ENCODE measurements at regions not wholly inside any gene's neighbourhood (a gene's known extent, or its start where the extent isn't known, plus 50 kb on each side); places are given as distances from the start of the nearest gene placed in this dataset.

- Histone ChIP-seq H3K27ac (ENCODE audit: low read length) (no peak overlapping the region), H3K9me3 (ENCODE audit: control insufficient read depth in 1 of 2, low read length in 2 of 2) (no peaks in the 10 kb centered on the region), H3K36me3 (ENCODE audit: control insufficient read depth in 1 of 2, insufficient read depth in 2 of 2, low read length in 2 of 2) (no peaks in the 10 kb centered on the region), H3K4me3 (ENCODE audit: low read depth in 1 of 2, low read length in 2 of 2) (no peak overlapping the region), H3K4me1 (ENCODE audit: control insufficient read depth in 1 of 2, insufficient read depth in 2 of 2, low read length in 2 of 2) (no peaks in the 10 kb centered on the region), H3K27me3 (ENCODE audit: low read depth, low read length) (no peaks in the 10 kb centered on the region)
Measured at GRCh38 chr2:145076085-145076484, 556.2 kb upstream of the ZEB2 start.

GRCh38 chr2:145075454-145076062, 555.6 kb upstream of the ZEB2 start:
- Histone ChIP-seq H3K27me3 (ENCODE audit: low read depth, low read length) (no peaks in the 10 kb centered on the region), H3K36me3 (ENCODE audit: control insufficient read depth in 1 of 2, insufficient read depth in 2 of 2, low read length in 2 of 2) (no peaks in the 10 kb centered on the region), H3K9me3 (ENCODE audit: control insufficient read depth in 1 of 2, low read length in 2 of 2) (no peaks in the 10 kb centered on the region), H3K4me3 (ENCODE audit: low read depth in 1 of 2, low read length in 2 of 2) (no peak overlapping the region), H3K4me1 (ENCODE audit: control insufficient read depth in 1 of 2, insufficient read depth in 2 of 2, low read length in 2 of 2) (no peaks in the 10 kb centered on the region), H3K27ac (ENCODE audit: low read length) (no peak overlapping the region)

- Histone ChIP-seq H3K27me3 (ENCODE audit: low read depth, low read length) (no peaks in the 10 kb centered on the region), H3K36me3 (ENCODE audit: control insufficient read depth in 1 of 2, insufficient read depth in 2 of 2, low read length in 2 of 2) (no peaks in the 10 kb centered on the region), H3K9me3 (ENCODE audit: control insufficient read depth in 1 of 2, low read length in 2 of 2) (no peaks in the 10 kb centered on the region), H3K4me3 (ENCODE audit: low read depth in 1 of 2, low read length in 2 of 2) (no peak overlapping the region), H3K4me1 (ENCODE audit: control insufficient read depth in 1 of 2, insufficient read depth in 2 of 2, low read length in 2 of 2) (no peaks in the 10 kb centered on the region), H3K27ac (ENCODE audit: low read length) (no peak overlapping the region)
Measured at GRCh38 chr2:145070703-145071102, 550.8 kb upstream of the ZEB2 start.

- Histone ChIP-seq H3K4me1 (ENCODE audit: control insufficient read depth in 1 of 2, insufficient read depth in 2 of 2, low read length in 2 of 2) (no peaks in the 10 kb centered on the region), H3K4me3 (ENCODE audit: low read depth in 1 of 2, low read length in 2 of 2) (no peak overlapping the region), H3K9me3 (ENCODE audit: control insufficient read depth in 1 of 2, low read length in 2 of 2) (no peaks in the 10 kb centered on the region), H3K27ac (ENCODE audit: low read length) (no peak overlapping the region), H3K36me3 (ENCODE audit: control insufficient read depth in 1 of 2, insufficient read depth in 2 of 2, low read length in 2 of 2) (no peaks in the 10 kb centered on the region), H3K27me3 (ENCODE audit: low read depth, low read length) (no peaks in the 10 kb centered on the region)
Measured at GRCh38 chr2:145068509-145068908, 548.6 kb upstream of the ZEB2 start.

GRCh38 chr2:145067549-145068030, 547.7 kb upstream of the ZEB2 start:
- H3K9me3 ChIP-seq (ENCODE audit: control insufficient read depth in 1 of 2, low read length in 2 of 2), result no peaks in the 10 kb centered on the region
- H3K36me3 ChIP-seq (ENCODE audit: control insufficient read depth in 1 of 2, insufficient read depth in 2 of 2, low read length in 2 of 2), result no peaks in the 10 kb centered on the region
- no peak overlapping the region for H3K4me3 ChIP-seq (ENCODE audit: low read depth in 1 of 2, low read length in 2 of 2)
- H3K27ac ChIP-seq (ENCODE audit: low read length), result no peak overlapping the region
- H3K27me3 ChIP-seq (ENCODE audit: low read depth, low read length), result no peaks in the 10 kb centered on the region
- H3K4me1 ChIP-seq (ENCODE audit: control insufficient read depth in 1 of 2, insufficient read depth in 2 of 2, low read length in 2 of 2), result no peaks in the 10 kb centered on the region

- Histone ChIP-seq H3K4me3 (ENCODE audit: low read depth in 1 of 2, low read length in 2 of 2) (no peak overlapping the region), H3K4me1 (ENCODE audit: control insufficient read depth in 1 of 2, insufficient read depth in 2 of 2, low read length in 2 of 2) (no peaks in the 10 kb centered on the region), H3K9me3 (ENCODE audit: control insufficient read depth in 1 of 2, low read length in 2 of 2) (no peaks in the 10 kb centered on the region), H3K27me3 (ENCODE audit: low read depth, low read length) (no peaks in the 10 kb centered on the region), H3K27ac (ENCODE audit: low read length) (peak overlapping the region; percentile 60), H3K36me3 (ENCODE audit: control insufficient read depth in 1 of 2, insufficient read depth in 2 of 2, low read length in 2 of 2) (no peaks in the 10 kb centered on the region)
Measured at GRCh38 chr2:145066856-145067548, 547.1 kb upstream of the ZEB2 start.

GRCh38 chr2:145066151-145066661, 546.3 kb upstream of the ZEB2 start:
- no peaks in the 10 kb centered on the region for H3K36me3 ChIP-seq (ENCODE audit: control insufficient read depth in 1 of 2, insufficient read depth in 2 of 2, low read length in 2 of 2)
- no peak overlapping the region for H3K4me3 ChIP-seq (ENCODE audit: low read depth in 1 of 2, low read length in 2 of 2)
- H3K9me3 ChIP-seq (ENCODE audit: control insufficient read depth in 1 of 2, low read length in 2 of 2), result no peaks in the 10 kb centered on the region
- H3K27ac ChIP-seq (ENCODE audit: low read length), result peak overlapping the region; percentile 60
- no peaks in the 10 kb centered on the region for H3K4me1 ChIP-seq (ENCODE audit: control insufficient read depth in 1 of 2, insufficient read depth in 2 of 2, low read length in 2 of 2)
- no peaks in the 10 kb centered on the region for H3K27me3 ChIP-seq (ENCODE audit: low read depth, low read length)

GRCh38 chr2:145065342-145065741, 545.4 kb upstream of the ZEB2 start:
- H3K27ac ChIP-seq (ENCODE audit: low read length), result no peak overlapping the region
- no peaks in the 10 kb centered on the region for H3K4me1 ChIP-seq (ENCODE audit: control insufficient read depth in 1 of 2, insufficient read depth in 2 of 2, low read length in 2 of 2)
- no peaks in the 10 kb centered on the region for H3K9me3 ChIP-seq (ENCODE audit: control insufficient read depth in 1 of 2, low read length in 2 of 2)
- no peak overlapping the region for H3K4me3 ChIP-seq (ENCODE audit: low read depth in 1 of 2, low read length in 2 of 2)
- no peaks in the 10 kb centered on the region for H3K27me3 ChIP-seq (ENCODE audit: low read depth, low read length)
- H3K36me3 ChIP-seq (ENCODE audit: control insufficient read depth in 1 of 2, insufficient read depth in 2 of 2, low read length in 2 of 2), result no peaks in the 10 kb centered on the region

GRCh38 chr2:145064511-145064910, 544.6 kb upstream of the ZEB2 start:
- H3K36me3 ChIP-seq (ENCODE audit: control insufficient read depth in 1 of 2, insufficient read depth in 2 of 2, low read length in 2 of 2), result no peaks in the 10 kb centered on the region
- H3K27me3 ChIP-seq (ENCODE audit: low read depth, low read length), result no peaks in the 10 kb centered on the region
- H3K4me3 ChIP-seq (ENCODE audit: low read depth in 1 of 2, low read length in 2 of 2), result no peak overlapping the region
- H3K9me3 ChIP-seq (ENCODE audit: control insufficient read depth in 1 of 2, low read length in 2 of 2), result no peaks in the 10 kb centered on the region
- no peaks in the 10 kb centered on the region for H3K4me1 ChIP-seq (ENCODE audit: control insufficient read depth in 1 of 2, insufficient read depth in 2 of 2, low read length in 2 of 2)
- H3K27ac ChIP-seq (ENCODE audit: low read length), result no peak overlapping the region

GRCh38 chr2:145060876-145061275, 541.0 kb upstream of the ZEB2 start:
- Histone ChIP-seq H3K4me1 (ENCODE audit: control insufficient read depth in 1 of 2, insufficient read depth in 2 of 2, low read length in 2 of 2) (no peaks in the 10 kb centered on the region), H3K27ac (ENCODE audit: low read length) (no peak overlapping the region), H3K27me3 (ENCODE audit: low read depth, low read length) (no peaks in the 10 kb centered on the region), H3K4me3 (ENCODE audit: low read depth in 1 of 2, low read length in 2 of 2) (no peak overlapping the region), H3K9me3 (ENCODE audit: control insufficient read depth in 1 of 2, low read length in 2 of 2) (no peaks in the 10 kb centered on the region), H3K36me3 (ENCODE audit: control insufficient read depth in 1 of 2, insufficient read depth in 2 of 2, low read length in 2 of 2) (no peaks in the 10 kb centered on the region)

GRCh38 chr2:145059914-145060313, 540.0 kb upstream of the ZEB2 start:
- Histone ChIP-seq H3K27ac (ENCODE audit: low read length) (no peak overlapping the region), H3K4me3 (ENCODE audit: low read depth in 1 of 2, low read length in 2 of 2) (no peak overlapping the region), H3K36me3 (ENCODE audit: control insufficient read depth in 1 of 2, insufficient read depth in 2 of 2, low read length in 2 of 2) (no peaks in the 10 kb centered on the region), H3K27me3 (ENCODE audit: low read depth, low read length) (no peaks in the 10 kb centered on the region), H3K9me3 (ENCODE audit: control insufficient read depth in 1 of 2, low read length in 2 of 2) (no peaks in the 10 kb centered on the region), H3K4me1 (ENCODE audit: control insufficient read depth in 1 of 2, insufficient read depth in 2 of 2, low read length in 2 of 2) (no peaks in the 10 kb centered on the region)

Data from muscle layer of duodenum (tissue), 2 donors.